Gastrocnemius medialis (tissue), 4 donors: ENCODE measurements at regions not wholly inside any gene's neighbourhood (a gene's known extent, or its start where the extent isn't known, plus 50 kb on each side); places are given as distances from the start of the nearest gene placed in this dataset.
A peak's percentile ranks its signal among the peaks of the same experiment; 100 is the strongest.

Experiments used
- ATAC-seq, 2 donors: fragments of 150-250 bp; one replicate each; pipeline ENCODE4 v1.9.1; 2016
- DNase-seq, 2 donors: peaks; one replicate each; pipeline ENCODE4 v3.0.0-alpha.2; 2019
- H3K27ac ChIP-seq, 4 donors: fragments of 200-600 bp; sonication (generic); 1 replicate in 1 of 4; 2 replicates in 3 of 4; pipeline ENCODE4 v1.5.1; 2016 to 2018; ENCODE audit warnings: mild to moderate bottlenecking in 2 of 4, moderate library complexity in 1 of 4
- H3K27me3 ChIP-seq, 3 donors: fragments of 200-600 bp; sonication (generic) in 2 of 3; 1 replicate in 1 of 3; 2 replicates in 2 of 3; pipeline versions ENCODE4 v1.5.1 to v1.6.0; 2016 to 2019; ENCODE audit warnings: mild to moderate bottlenecking in 1 of 3, moderate library complexity in 1 of 3
- H3K36me3 ChIP-seq, 2 donors: fragments of 200-600 bp; sonication (generic) in 1 of 2; one replicate each; pipeline ENCODE4 v1.5.1; 2017 to 2018
- H3K4me1 ChIP-seq, 2 donors: fragments of 200-600 bp; sonication (generic) in 1 of 2; one replicate each; pipeline ENCODE4 v1.5.1; 2016 to 2017; ENCODE audit warnings: mild to moderate bottlenecking in 2 of 2
- H3K4me3 ChIP-seq, 4 donors: fragments of 200-600 bp; sonication (generic) in 3 of 4; 1 replicate in 1 of 4; 2 replicates in 3 of 4; pipeline ENCODE4 v1.5.1; 2016 to 2019; ENCODE audit warnings: mild to moderate bottlenecking in 2 of 4
- H3K9me3 ChIP-seq, 3 donors: fragments of 200-600 bp; sonication (generic) in 2 of 3; 1 replicate in 1 of 3; 2 replicates in 2 of 3; pipeline ENCODE4 v1.5.1; 2016 to 2019
- POLR2A ChIP-seq, 2 donors: fragments of 450-650 bp; IDR thresholded peaks; one replicate each; pipeline ENCODE4 v1.6.1; 2017; ENCODE audit warnings: antibody characterized with exemption in 2 of 2, mild to moderate bottlenecking in 2 of 2, moderate library complexity in 2 of 2
- in situ Hi-C, 4 donors: fragments of 200-750 bp; cut with MboI; loops; one replicate each; pipeline versions ENCODE4 v1.15.0 to v1.8.0; 2017; ENCODE audit warnings: low sequenced_read_pairs in 4 of 4
- intact Hi-C: fragments of 100-400 bp; cut with DNase I; formaldehyde crosslinking; loops from one replicate; pipeline ENCODE4 v1.15.1; 2023; ENCODE audit warnings: low total_unique reads
- TF ChIP-seq, protein P1 (sequence below), 5 experiments: fragments of 450-650 bp in 3 of 5; fragments of 200-600 bp in 2 of 5; sonication (generic) in 2 of 5; IDR thresholded peaks in 4 of 5; conservative IDR thresholded peaks in 1 of 5; 1 replicate in 4 of 5; 2 replicates in 1 of 5; pipeline ENCODE4 v1.5.1; 2016 to 2019; ENCODE audit warnings: antibody characterized with exemption in 5 of 5, mild to moderate bottlenecking in 3 of 5, moderate library complexity in 3 of 5

DNA sequence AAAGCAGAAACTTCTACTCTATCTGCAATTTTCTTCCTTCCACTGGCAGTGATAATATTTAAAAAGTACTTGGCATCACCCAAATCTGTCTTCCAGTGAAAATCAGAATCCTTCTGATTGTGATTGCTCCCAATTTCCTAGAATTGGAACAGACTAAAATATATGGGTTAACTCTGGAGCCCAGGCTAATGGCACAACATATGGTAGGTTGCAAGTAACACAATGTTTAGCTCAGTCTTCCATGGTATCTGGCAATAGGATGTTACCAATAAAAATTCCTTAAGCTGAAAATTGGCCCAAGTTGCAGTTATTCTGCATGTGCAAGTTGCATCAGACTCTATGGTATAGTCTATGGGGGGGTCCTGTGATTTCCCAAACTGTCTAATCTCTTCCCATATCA is 273.5 kb upstream of the ADAMTS9 start:
- Histone ChIP-seq H3K27me3 (no peaks in the 10 kb centered on the region), H3K36me3 (no peaks in the 10 kb centered on the region), H3K9me3 (no peaks in the 10 kb centered on the region), H3K4me1 (peaks cover 14 to 17% of the 10 kb centered on the region in 2 donors), H3K27ac (no peak overlapping the region), H3K4me3 (no peak overlapping the region)
- in situ Hi-C loops: no loop called here
- TF ChIP-seq POLR2A (IDR thresholded peaks at IDR 0.05): no peak
- TF ChIP-seq, protein P1, sequence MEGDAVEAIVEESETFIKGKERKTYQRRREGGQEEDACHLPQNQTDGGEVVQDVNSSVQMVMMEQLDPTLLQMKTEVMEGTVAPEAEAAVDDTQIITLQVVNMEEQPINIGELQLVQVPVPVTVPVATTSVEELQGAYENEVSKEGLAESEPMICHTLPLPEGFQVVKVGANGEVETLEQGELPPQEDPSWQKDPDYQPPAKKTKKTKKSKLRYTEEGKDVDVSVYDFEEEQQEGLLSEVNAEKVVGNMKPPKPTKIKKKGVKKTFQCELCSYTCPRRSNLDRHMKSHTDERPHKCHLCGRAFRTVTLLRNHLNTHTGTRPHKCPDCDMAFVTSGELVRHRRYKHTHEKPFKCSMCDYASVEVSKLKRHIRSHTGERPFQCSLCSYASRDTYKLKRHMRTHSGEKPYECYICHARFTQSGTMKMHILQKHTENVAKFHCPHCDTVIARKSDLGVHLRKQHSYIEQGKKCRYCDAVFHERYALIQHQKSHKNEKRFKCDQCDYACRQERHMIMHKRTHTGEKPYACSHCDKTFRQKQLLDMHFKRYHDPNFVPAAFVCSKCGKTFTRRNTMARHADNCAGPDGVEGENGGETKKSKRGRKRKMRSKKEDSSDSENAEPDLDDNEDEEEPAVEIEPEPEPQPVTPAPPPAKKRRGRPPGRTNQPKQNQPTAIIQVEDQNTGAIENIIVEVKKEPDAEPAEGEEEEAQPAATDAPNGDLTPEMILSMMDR (IDR thresholded peaks at IDR 0.05 in 4 of 5, conservative IDR thresholded peaks at IDR 0.05 in 1 of 5): no peak
- intact Hi-C loops: no loop called here
- DNase-seq (no peak), ATAC-seq (no peak)

DNA sequence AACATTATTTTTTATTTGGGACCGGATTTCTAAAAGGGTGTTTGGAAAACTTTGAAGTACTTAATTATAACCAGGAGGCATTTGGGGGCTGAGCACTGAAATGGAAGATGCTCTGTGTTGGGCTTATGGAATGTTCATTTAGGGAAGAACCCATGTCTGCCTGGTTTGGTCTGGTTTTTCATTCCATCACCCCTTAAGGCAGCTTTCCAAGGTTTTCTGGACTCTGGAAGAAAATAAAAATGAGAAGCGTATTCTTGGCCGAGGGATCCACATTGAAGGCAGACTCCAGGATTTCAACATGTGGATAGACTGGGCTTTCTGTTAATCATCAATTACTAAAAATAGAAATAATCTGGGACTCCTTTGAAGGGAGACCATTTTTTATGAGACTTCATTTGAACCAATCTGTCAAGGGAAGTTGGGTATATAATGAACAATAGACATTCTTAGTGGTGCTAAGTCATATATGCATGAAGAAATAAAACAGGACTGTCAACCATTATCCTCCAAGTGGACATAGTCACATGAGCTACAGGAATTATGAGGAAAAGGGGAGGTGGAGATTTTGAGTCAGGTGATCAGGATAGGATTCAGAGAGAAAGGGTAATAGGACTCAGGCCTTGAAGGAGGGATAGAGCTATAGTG is 270.5 kb upstream of the ADAMTS9 start:
- H3K4me3 ChIP-seq: no peak overlapping the region
- no peak for TF ChIP-seq POLR2A (IDR thresholded peaks at IDR 0.05)
- TF ChIP-seq, protein P1 (IDR thresholded peaks at IDR 0.05 in 4 of 5, conservative IDR thresholded peaks at IDR 0.05 in 1 of 5): no peak
- peaks cover 14 to 22% of the 10 kb centered on the region in 2 donors for H3K4me1 ChIP-seq
- in situ Hi-C loops (no loop called here), intact Hi-C loops (no loop called here)
- ATAC-seq (no peak), DNase-seq (no peak)
- no peaks in the 10 kb centered on the region for H3K9me3 ChIP-seq
- H3K36me3 ChIP-seq: no peaks in the 10 kb centered on the region
- no peaks in the 10 kb centered on the region for H3K27me3 ChIP-seq
- peak overlapping the region; percentile 20 to 45 (median 38) for H3K27ac ChIP-seq

DNA sequence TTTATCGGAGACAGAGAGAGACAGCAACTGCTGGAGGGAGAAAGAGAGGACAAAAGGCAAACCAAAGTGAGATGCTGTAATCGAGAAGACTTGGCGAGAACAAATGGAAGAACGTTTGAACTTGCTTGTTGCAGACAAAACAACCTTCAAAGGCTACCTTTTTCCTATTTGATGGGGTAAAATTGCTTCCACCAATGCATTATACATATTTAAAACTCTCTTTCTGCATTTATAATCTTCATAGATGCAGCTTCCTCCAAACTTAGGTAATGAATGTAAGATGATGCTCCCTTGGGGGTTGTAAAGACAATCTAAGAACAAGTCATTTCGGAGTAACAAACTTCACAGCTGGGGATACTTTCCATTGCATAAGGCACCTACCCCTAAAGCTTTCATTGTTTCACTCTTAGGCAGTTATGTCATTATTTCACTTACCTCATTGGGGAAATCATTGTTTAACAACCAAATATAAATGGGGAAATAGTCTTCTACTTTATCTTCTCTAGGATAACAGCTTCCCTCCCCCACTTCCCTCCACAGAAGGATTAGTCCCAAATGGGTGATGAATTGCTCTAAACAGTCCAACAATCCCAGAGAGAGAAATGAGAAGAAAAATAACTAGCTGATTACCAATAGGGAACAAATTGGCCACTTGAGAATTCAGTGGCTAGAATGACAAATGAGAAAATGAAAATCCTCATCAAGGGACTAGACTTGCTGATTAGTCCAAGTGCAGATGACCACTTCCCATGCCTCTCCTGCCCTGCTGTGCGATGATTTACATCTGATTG is 269.8 kb upstream of the ADAMTS9 start:
- Histone ChIP-seq H3K27ac (peak overlapping the region; percentile 20 to 45 (median 38)), H3K27me3 (no peaks in the 10 kb centered on the region)
- ATAC-seq: no peak

DNA sequence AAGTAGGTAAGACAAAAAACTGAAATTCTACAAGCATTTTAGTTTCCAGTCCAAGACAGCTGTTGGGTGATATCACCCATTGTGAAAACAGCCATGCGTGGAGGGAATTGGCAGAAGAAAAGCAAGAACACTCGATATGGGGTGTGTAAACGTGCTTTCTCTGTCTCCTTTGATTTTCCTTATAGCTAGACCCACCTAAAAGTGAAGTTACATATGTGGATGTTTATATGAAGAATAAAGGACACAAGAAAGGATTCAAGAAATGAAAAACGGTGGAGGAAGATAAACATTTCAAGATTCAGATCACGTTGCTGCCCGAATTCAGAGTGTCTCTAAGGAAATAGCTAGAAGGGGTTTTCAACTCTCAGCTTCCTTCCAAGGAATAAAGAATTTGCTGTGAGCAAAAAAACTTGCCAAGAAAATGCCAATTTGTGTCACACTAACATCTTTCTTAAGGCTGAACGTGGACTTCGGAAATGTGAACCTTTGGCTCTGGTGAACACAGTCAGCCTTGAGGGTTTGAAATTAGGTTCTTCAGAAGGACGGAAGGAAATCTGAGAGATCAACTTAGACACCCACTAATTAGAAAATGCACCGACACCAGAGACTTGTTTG is 269.0 kb upstream of the ADAMTS9 start:
- no peak for ATAC-seq
- Histone ChIP-seq H3K36me3 (no peaks in the 10 kb centered on the region), H3K4me3 (no peak overlapping the region), H3K27ac (peak overlapping the region in 3 of 4 donors; percentile 33 to 41 (median 39)), H3K4me1 (peaks cover 14 to 22% of the 10 kb centered on the region in 2 donors), H3K27me3 (no peaks in the 10 kb centered on the region), H3K9me3 (no peaks in the 10 kb centered on the region)
- DNase-seq: no peak
- intact Hi-C loops: no loop called here
- in situ Hi-C loops: no loop called here
- no peak for TF ChIP-seq POLR2A (IDR thresholded peaks at IDR 0.05)
- TF ChIP-seq, protein P1 (IDR thresholded peaks at IDR 0.05 in 4 of 5, conservative IDR thresholded peaks at IDR 0.05 in 1 of 5): no peak

More for the DNA sequence above, 269.8 kb upstream of the ADAMTS9 start:
- H3K9me3 ChIP-seq: no peaks in the 10 kb centered on the region
- in situ Hi-C loops (no loop called here), intact Hi-C loops (no loop called here)
- no peak overlapping the region for H3K4me3 ChIP-seq
- DNase-seq: no peak
- peaks cover 14 to 22% of the 10 kb centered on the region in 2 donors for H3K4me1 ChIP-seq
- no peaks in the 10 kb centered on the region for H3K36me3 ChIP-seq
- TF ChIP-seq POLR2A (IDR thresholded peaks at IDR 0.05): no peak
- TF ChIP-seq, protein P1 (IDR thresholded peaks at IDR 0.05 in 4 of 5, conservative IDR thresholded peaks at IDR 0.05 in 1 of 5): no peak
